ENCODE measurements at regions not wholly inside any gene's neighbourhood (a gene's known extent, or its start where the extent isn't known, plus 50 kb on each side); places are given as distances from the start of the nearest gene placed in this dataset.

DNA sequence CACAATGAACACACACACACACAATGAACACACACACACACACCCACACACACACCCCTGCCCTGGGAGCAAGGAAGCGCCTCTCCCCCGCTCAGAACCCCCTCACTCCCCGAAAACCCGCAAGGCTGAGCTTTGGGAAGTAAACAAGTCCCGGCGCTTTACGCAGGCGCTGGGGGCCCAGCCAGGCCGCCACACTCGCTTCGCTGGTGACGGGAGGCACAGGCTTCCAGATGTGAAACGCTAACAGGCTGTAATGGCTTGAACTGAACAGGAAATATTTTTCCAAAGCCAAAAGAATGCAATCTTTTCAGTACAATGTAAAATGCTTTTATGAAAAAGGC lies 122.7 kb upstream of the IGF1R start:
- no peak overlapping the region for H3K9ac ChIP-seq (ENCODE audit: low read length)
- no peaks in the 10 kb centered on the region for H3K79me2 ChIP-seq (ENCODE audit: control insufficient read depth, insufficient read depth, low read length)
- no peak for DNase-seq
- H3K27ac Mint-ChIP-seq = no peak overlapping the region
- intact Hi-C loops (cut with micrococcal nuclease) = no loop called here
- no peaks in the 10 kb centered on the region for H3K36me3 ChIP-seq (replicated peaks in 1 of 2; ENCODE audit: control extremely low read depth in 1 of 2, control insufficient read depth in 1 of 2, extremely low read depth in 1 of 2, insufficient read depth in 2 of 2, low read length in 1 of 2)
- peaks cover 0 to 3% of the 10 kb centered on the region in 2 donors for H3K4me1 ChIP-seq (ENCODE audit: control insufficient read depth in 2 of 2, insufficient read depth in 2 of 2, low read length in 2 of 2)
- H3K27me3 ChIP-seq (replicated peaks in 1 of 4; ENCODE audit: control extremely low read depth in 1 of 4, control insufficient read depth in 3 of 4, insufficient read depth in 4 of 4, low read length in 3 of 4) = no peaks in the 10 kb centered on the region
- POLR2A ChIA-PET = no interaction called here
- H3K4me2 ChIP-seq (replicated peaks; ENCODE audit: low read depth, low read length, poor library complexity, severe bottlenecking) = no peak overlapping the region
- H3K9me3 Mint-ChIP-seq (ENCODE audit: insufficient read depth) = no peaks in the 10 kb centered on the region
- no peak for ATAC-seq (ENCODE audit: low read depth)
- no peak overlapping the region for H3K4me3 ChIP-seq (ENCODE audit: control extremely low read depth in 1 of 5, extremely low read depth in 1 of 5, insufficient read depth in 1 of 5, low read depth in 2 of 5, low read length in 4 of 5)
- H3K4me3 Mint-ChIP-seq = no peak overlapping the region
- H3K4me1 Mint-ChIP-seq = no peaks in the 10 kb centered on the region
- H2AFZ ChIP-seq (ENCODE audit: insufficient read depth, low read depth, low read length, poor library complexity, severe bottlenecking) = peak overlapping the region; percentile 16
- H4K20me1 ChIP-seq (ENCODE audit: control insufficient read depth, insufficient read depth, low read length, poor library complexity, severe bottlenecking) = no peaks in the 10 kb centered on the region
- H3K27me3 Mint-ChIP-seq = peaks cover 17% of the 10 kb centered on the region
- no peak for TF ChIP-seq EZH2 (IDR thresholded peaks at IDR 0.05; ENCODE audit: borderline replicate concordance, insufficient read depth, low read depth, low read length, poor library complexity, severe bottlenecking)
- TF ChIP-seq, protein P1, sequence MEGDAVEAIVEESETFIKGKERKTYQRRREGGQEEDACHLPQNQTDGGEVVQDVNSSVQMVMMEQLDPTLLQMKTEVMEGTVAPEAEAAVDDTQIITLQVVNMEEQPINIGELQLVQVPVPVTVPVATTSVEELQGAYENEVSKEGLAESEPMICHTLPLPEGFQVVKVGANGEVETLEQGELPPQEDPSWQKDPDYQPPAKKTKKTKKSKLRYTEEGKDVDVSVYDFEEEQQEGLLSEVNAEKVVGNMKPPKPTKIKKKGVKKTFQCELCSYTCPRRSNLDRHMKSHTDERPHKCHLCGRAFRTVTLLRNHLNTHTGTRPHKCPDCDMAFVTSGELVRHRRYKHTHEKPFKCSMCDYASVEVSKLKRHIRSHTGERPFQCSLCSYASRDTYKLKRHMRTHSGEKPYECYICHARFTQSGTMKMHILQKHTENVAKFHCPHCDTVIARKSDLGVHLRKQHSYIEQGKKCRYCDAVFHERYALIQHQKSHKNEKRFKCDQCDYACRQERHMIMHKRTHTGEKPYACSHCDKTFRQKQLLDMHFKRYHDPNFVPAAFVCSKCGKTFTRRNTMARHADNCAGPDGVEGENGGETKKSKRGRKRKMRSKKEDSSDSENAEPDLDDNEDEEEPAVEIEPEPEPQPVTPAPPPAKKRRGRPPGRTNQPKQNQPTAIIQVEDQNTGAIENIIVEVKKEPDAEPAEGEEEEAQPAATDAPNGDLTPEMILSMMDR (IDR thresholded peaks at IDR 0.05) = no peak
- H3K27ac ChIP-seq (ENCODE audit: low read length in 2 of 2) = no peak overlapping the region
- H3K9me3 ChIP-seq (ENCODE audit: control extremely low read depth in 1 of 3, control insufficient read depth in 2 of 3, insufficient read depth in 1 of 3, low read length in 2 of 3) = no peaks in the 10 kb centered on the region
- WGBS (ENCODE audit: insufficient coverage) = 28% methylated on average over 12 of the region's 13 CpGs
- CTCF ChIA-PET = no interaction called here

DNA sequence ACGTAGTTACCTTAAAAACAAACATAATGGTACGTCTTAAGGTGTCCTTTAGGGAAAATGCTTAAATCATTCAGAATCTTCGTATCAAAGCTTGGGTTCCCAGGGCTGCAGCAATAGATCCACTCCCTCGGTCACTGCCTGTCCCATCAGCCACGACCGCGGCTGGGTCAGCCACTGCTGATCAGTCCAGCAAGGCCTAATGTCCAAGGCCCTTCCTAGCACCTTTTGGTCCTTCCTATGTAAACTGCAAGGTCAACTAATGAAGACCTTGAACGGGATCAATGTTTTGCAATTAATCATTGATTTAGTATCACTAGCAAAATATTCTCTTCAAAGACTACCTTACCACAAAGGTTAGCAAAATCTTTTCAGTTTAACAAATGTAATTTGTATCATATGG lies 122.2 kb upstream of the IGF1R start:
- intact Hi-C loops (cut with micrococcal nuclease) = no loop called here
- Histone ChIP-seq H3K27ac (ENCODE audit: low read length in 2 of 2) (no peak overlapping the region), H3K9me3 (ENCODE audit: control extremely low read depth in 1 of 3, control insufficient read depth in 2 of 3, insufficient read depth in 1 of 3, low read length in 2 of 3) (no peaks in the 10 kb centered on the region), H2AFZ (ENCODE audit: insufficient read depth, low read depth, low read length, poor library complexity, severe bottlenecking) (no peak overlapping the region), H3K27me3 (replicated peaks in 1 of 4; ENCODE audit: control extremely low read depth in 1 of 4, control insufficient read depth in 3 of 4, insufficient read depth in 4 of 4, low read length in 3 of 4) (no peaks in the 10 kb centered on the region), H3K36me3 (replicated peaks in 1 of 2; ENCODE audit: control extremely low read depth in 1 of 2, control insufficient read depth in 1 of 2, extremely low read depth in 1 of 2, insufficient read depth in 2 of 2, low read length in 1 of 2) (no peaks in the 10 kb centered on the region), H3K4me1 (ENCODE audit: control insufficient read depth in 2 of 2, insufficient read depth in 2 of 2, low read length in 2 of 2) (peaks cover 0 to 3% of the 10 kb centered on the region in 2 donors), H4K20me1 (ENCODE audit: control insufficient read depth, insufficient read depth, low read length, poor library complexity, severe bottlenecking) (no peaks in the 10 kb centered on the region), H3K4me3 (ENCODE audit: control extremely low read depth in 1 of 5, extremely low read depth in 1 of 5, insufficient read depth in 1 of 5, low read depth in 2 of 5, low read length in 4 of 5) (no peak overlapping the region), H3K9ac (ENCODE audit: low read length) (no peak overlapping the region), H3K79me2 (ENCODE audit: control insufficient read depth, insufficient read depth, low read length) (no peaks in the 10 kb centered on the region), H3K4me2 (replicated peaks; ENCODE audit: low read depth, low read length, poor library complexity, severe bottlenecking) (no peak overlapping the region)
- ATAC-seq (ENCODE audit: low read depth) (no peak), DNase-seq (no peak)
- no peak overlapping the region for H3K27ac Mint-ChIP-seq
- CTCF ChIA-PET = no interaction called here
- POLR2A ChIA-PET = no interaction called here
- H3K27me3 Mint-ChIP-seq = peaks cover 17% of the 10 kb centered on the region
- 85% methylated on average over 7 of the region's 8 CpGs for WGBS (ENCODE audit: insufficient coverage)
- TF ChIP-seq, protein P1 (IDR thresholded peaks at IDR 0.05) = no peak
- no peak for TF ChIP-seq EZH2 (IDR thresholded peaks at IDR 0.05; ENCODE audit: borderline replicate concordance, insufficient read depth, low read depth, low read length, poor library complexity, severe bottlenecking)
- no peaks in the 10 kb centered on the region for H3K4me1 Mint-ChIP-seq
- H3K4me3 Mint-ChIP-seq = no peak overlapping the region
- H3K9me3 Mint-ChIP-seq (ENCODE audit: insufficient read depth) = no peaks in the 10 kb centered on the region
